NB4 (cell line): ENCODE measurements at regions not wholly inside any gene's neighbourhood (a gene's known extent, or its start where the extent isn't known, plus 50 kb on each side); places are given as distances from the start of the nearest gene placed in this dataset.

ENCODE experiments used
- DNase-seq: peaks from one replicate; pipeline ENCODE4 v3.0.0; 2010; ENCODE audit warnings: low read depth
- H3K4me3 ChIP-seq: one replicate; pipeline ENCODE4 v1.5.1; 2011; ENCODE audit warnings: mild to moderate bottlenecking, low read depth, low read length, moderate library complexity
- CTCF ChIP-seq: IDR thresholded peaks from one replicate; pipeline ENCODE4 v1.5.1; 2012; ENCODE audit warnings: low read depth, low read length
- MAX ChIP-seq: IDR thresholded peaks from 2 replicates; pipeline ENCODE4 v1.6.1; 2011; ENCODE audit warnings: low read depth, low read length
- MYC ChIP-seq: IDR thresholded peaks from 2 replicates; pipeline ENCODE4 v1.6.1; 2011; ENCODE audit warnings: low read depth, low read length
- POLR2A ChIP-seq: IDR thresholded peaks from 2 replicates; pipeline ENCODE4 v1.6.1; 2011; ENCODE audit warnings: mild to moderate bottlenecking; ENCODE audit not compliant: insufficient read length; ENCODE audit errors: extremely low read depth

GRCh38 chr12:11946161-11946560, 124.6 kb upstream of the BCL2L14 start:
- DNase-seq, result no peak
- no peak for TF ChIP-seq POLR2A
- TF ChIP-seq MYC, result no peak
- no peak for TF ChIP-seq CTCF
- no peak for TF ChIP-seq MAX
- H3K4me3 ChIP-seq, result no peak overlapping the region

- no peak for DNase-seq
- no peak overlapping the region for H3K4me3 ChIP-seq
- TF ChIP-seq MAX, result no peak
- no peak for TF ChIP-seq POLR2A
- TF ChIP-seq CTCF, result no peak
- TF ChIP-seq MYC, result no peak
These were observed 123.5 kb upstream of the BCL2L14 start for GRCh38 chr12:11947213-11947612.

- no peak overlapping the region for H3K4me3 ChIP-seq
- no peak for TF ChIP-seq MYC
- TF ChIP-seq CTCF, result no peak
- no peak for TF ChIP-seq MAX
- no peak for TF ChIP-seq POLR2A
- no peak for DNase-seq
These were observed 120.9 kb upstream of the BCL2L14 start for GRCh38 chr12:11949738-11950411.

GRCh38 chr12:11951209-11951608, 119.5 kb upstream of the BCL2L14 start:
- H3K4me3 ChIP-seq, result no peak overlapping the region
- DNase-seq, result no peak
- TF ChIP-seq POLR2A, result no peak
- no peak for TF ChIP-seq MYC
- no peak for TF ChIP-seq CTCF
- no peak for TF ChIP-seq MAX

- no peak for DNase-seq
- H3K4me3 ChIP-seq, result no peak overlapping the region
- TF ChIP-seq CTCF, result no peak
- no peak for TF ChIP-seq POLR2A
These were observed 117.2 kb upstream of the BCL2L14 start for GRCh38 chr12:11953523-11953922.

GRCh38 chr12:11954181-11954580, 116.6 kb upstream of the BCL2L14 start:
- no peak overlapping the region for H3K4me3 ChIP-seq
- TF ChIP-seq MYC, result no peak; the same call in 1 of the 2 replicates
- TF ChIP-seq MAX, result no peak
- TF ChIP-seq CTCF, result no peak
- TF ChIP-seq POLR2A, result no peak
- DNase-seq, result peak; percentile 51
